Gastroesophageal sphincter (tissue), 4 donors: ENCODE measurements at regions not wholly inside any gene's neighbourhood (a gene's known extent, or its start where the extent isn't known, plus 50 kb on each side); places are given as distances from the start of the nearest gene placed in this dataset.

Experiments
- ATAC-seq: fragments of 150-250 bp; one replicate; pipeline ENCODE4 v1.9.1; 2016; ENCODE audit warnings: mild to moderate bottlenecking, moderate library complexity
- H3K27ac ChIP-seq, 4 donors: fragments of 200-600 bp; sonication (generic) in 3 of 4; 1 replicate in 3 of 4; 2 replicates in 1 of 4; pipeline ENCODE4 v1.5.1; 2016 to 2019
- H3K27me3 ChIP-seq: fragments of 200-600 bp; sonication (generic); one replicate; pipeline ENCODE4 v1.5.1; 2019
- H3K36me3 ChIP-seq, 2 donors: fragments of 200-600 bp; sonication (generic); one replicate each; pipeline ENCODE4 v1.5.1; 2019; ENCODE audit warnings: control low read depth in 1 of 2
- H3K4me1 ChIP-seq, 3 donors: fragments of 200-600 bp; sonication (generic); 1 replicate in 2 of 3; 2 replicates in 1 of 3; pipeline ENCODE4 v1.5.1; 2016 to 2019; ENCODE audit warnings: control low read depth in 2 of 3
- H3K4me3 ChIP-seq, 2 donors: fragments of 200-600 bp; sonication (generic); one replicate each; pipeline ENCODE4 v1.5.1; 2019; ENCODE audit warnings: mild to moderate bottlenecking in 1 of 2, moderate library complexity in 1 of 2
- H3K9me3 ChIP-seq, 3 donors: fragments of 200-600 bp; sonication (generic); one replicate each; pipeline ENCODE4 v1.5.1; 2017 to 2019; ENCODE audit warnings: control low read depth in 2 of 3
- EP300 ChIP-seq: sonication (generic); formaldehyde crosslinking; IDR thresholded peaks from one replicate; pipeline ENCODE4 v1.6.1; 2017; ENCODE audit warnings: antibody characterized with exemption, mild to moderate bottlenecking
- POLR2A ChIP-seq, 2 donors: fragments of 450-650 bp; IDR thresholded peaks; one replicate each; pipeline ENCODE4 v1.6.1; 2017; ENCODE audit warnings: antibody characterized with exemption in 2 of 2, mild to moderate bottlenecking in 2 of 2, moderate library complexity in 1 of 2
- POLR2AphosphoS5 ChIP-seq: sonication (generic); formaldehyde crosslinking; IDR thresholded peaks from one replicate; pipeline ENCODE4 v1.6.1; 2017; ENCODE audit warnings: antibody characterized with exemption
- WGBS, 2 donors: methylation state at CpG; one replicate each; pipeline ENCODE4 v1.1.5; 2018; ENCODE audit warnings: low coverage in 1 of 2; 5-methylcytosine and 5-hydroxymethylcytosine counted together
- TF ChIP-seq, protein P1 (sequence below), 4 experiments: fragments of 200-600 bp in 2 of 4; fragments of 450-650 bp in 2 of 4; sonication (generic) in 1 of 4; IDR thresholded peaks; one replicate each; pipeline ENCODE4 v1.5.1; 2017 to 2019; ENCODE audit warnings: antibody characterized with exemption in 4 of 4, mild to moderate bottlenecking in 2 of 4, moderate library complexity in 2 of 4

DNA sequence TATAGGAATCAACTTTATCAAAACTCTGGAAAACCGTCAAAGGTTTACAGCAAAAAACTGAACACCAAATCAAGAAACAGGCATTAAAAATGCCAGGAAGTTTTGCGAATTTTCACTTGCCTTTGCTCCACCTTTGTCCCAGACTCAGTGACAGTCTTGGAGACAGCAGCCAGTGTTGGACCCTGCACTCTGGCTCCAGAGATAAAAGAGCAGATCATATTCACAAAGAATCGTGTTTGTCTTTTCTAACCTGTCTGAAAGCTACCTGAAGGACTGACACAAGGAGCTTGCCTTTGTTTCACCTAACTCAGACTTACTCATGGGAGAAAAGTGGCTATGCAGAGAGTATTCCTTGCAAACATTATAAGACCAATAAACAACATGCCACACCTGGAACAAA is 74.0 kb upstream of the TCF12 start:
- Histone ChIP-seq H3K4me3 (no peak overlapping the region), H3K27me3 (no peaks in the 10 kb centered on the region), H3K27ac (no peak overlapping the region), H3K36me3 (peaks cover 0 to 4% of the 10 kb centered on the region in 2 donors), H3K9me3 (no peaks in the 10 kb centered on the region), H3K4me1 (no peaks in the 10 kb centered on the region)
- TF ChIP-seq EP300 (no peak), POLR2AphosphoS5 (no peak), POLR2A (IDR thresholded peaks at IDR 0.05) (no peak)
- TF ChIP-seq, protein P1, sequence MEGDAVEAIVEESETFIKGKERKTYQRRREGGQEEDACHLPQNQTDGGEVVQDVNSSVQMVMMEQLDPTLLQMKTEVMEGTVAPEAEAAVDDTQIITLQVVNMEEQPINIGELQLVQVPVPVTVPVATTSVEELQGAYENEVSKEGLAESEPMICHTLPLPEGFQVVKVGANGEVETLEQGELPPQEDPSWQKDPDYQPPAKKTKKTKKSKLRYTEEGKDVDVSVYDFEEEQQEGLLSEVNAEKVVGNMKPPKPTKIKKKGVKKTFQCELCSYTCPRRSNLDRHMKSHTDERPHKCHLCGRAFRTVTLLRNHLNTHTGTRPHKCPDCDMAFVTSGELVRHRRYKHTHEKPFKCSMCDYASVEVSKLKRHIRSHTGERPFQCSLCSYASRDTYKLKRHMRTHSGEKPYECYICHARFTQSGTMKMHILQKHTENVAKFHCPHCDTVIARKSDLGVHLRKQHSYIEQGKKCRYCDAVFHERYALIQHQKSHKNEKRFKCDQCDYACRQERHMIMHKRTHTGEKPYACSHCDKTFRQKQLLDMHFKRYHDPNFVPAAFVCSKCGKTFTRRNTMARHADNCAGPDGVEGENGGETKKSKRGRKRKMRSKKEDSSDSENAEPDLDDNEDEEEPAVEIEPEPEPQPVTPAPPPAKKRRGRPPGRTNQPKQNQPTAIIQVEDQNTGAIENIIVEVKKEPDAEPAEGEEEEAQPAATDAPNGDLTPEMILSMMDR (IDR thresholded peaks at IDR 0.05), result no peak
- 57 to 95% methylated on average over 1 to 3 of the region's 3 CpGs for WGBS, 2 donors
- ATAC-seq, result no peak

DNA sequence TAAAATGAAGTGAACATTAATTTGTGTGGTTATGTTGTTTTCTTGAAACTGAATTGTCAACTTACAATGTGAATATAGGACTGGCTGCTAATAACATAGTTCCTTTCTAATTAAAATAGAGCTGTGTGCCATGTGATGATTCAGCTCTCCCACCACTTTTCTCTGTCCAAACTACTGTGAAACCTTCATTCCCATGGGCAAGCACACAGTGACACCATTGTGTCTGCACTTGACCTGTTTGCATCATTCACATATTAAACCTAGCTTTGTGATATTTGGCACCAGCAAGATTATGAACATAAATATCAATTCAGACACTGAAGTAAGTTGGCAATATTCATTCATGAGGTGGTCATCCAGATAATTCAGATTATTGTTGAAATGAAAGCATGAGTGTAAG is 78.8 kb upstream of the TCF12 start:
- Histone ChIP-seq H3K4me3 (no peak overlapping the region), H3K27me3 (no peaks in the 10 kb centered on the region), H3K27ac (no peak overlapping the region), H3K9me3 (no peaks in the 10 kb centered on the region), H3K36me3 (no peaks in the 10 kb centered on the region), H3K4me1 (peaks cover 2 to 15% (median 3%) of the 10 kb centered on the region in 3 donors)
- ATAC-seq, result no peak
- TF ChIP-seq EP300 (no peak), POLR2AphosphoS5 (no peak), POLR2A (IDR thresholded peaks at IDR 0.05) (no peak)
- TF ChIP-seq, protein P1 (IDR thresholded peaks at IDR 0.05), result no peak

DNA sequence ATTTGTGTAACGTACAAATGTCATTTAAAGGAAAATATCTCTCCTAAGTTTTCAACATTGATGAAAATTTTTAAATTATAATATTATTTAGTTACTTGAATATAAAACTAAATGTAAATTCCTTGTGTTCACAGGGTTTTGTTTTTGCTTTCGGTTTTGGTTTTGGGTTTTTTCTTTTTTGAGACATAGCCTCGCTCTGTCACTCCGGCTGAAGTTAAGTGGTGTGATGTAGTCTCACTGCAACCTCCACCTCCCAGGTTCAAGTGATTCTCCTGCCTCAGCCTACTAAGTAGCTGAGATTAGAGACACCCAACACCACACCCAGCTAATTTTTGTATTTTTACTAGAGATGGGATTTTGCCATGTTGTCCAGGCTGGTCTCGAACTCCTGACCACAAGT is 79.3 kb upstream of the TCF12 start:
- Histone ChIP-seq H3K4me3 (no peak overlapping the region), H3K36me3 (no peaks in the 10 kb centered on the region), H3K9me3 (no peaks in the 10 kb centered on the region), H3K27ac (no peak overlapping the region), H3K4me1 (peaks cover 2 to 15% (median 3%) of the 10 kb centered on the region in 3 donors), H3K27me3 (no peaks in the 10 kb centered on the region)
- TF ChIP-seq EP300 (no peak), POLR2A (IDR thresholded peaks at IDR 0.05) (no peak), POLR2AphosphoS5 (no peak)
- TF ChIP-seq, protein P1 (IDR thresholded peaks at IDR 0.05), result no peak
- ATAC-seq, result no peak
- 72 to 73% methylated on average over 4 to 5 of the region's 5 CpGs for WGBS, 2 donors

DNA sequence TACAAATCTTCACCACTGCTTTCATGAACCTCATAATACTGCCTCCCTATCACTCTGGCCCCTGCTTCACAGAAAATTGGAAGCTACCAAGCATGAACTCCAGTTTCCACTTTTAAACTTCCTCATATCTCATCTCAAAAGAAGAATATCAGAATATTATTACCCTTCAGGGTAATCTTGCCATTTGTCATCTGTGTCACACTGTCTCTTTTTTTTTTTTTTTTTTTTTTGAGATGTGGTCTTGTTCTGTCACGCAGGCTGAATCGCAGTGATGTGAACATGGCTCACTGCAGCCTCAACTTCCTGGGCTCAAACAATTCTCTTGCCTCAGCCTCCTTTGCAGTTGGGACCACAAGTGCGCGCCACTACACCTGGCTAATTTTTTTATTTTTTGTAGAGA is 80.4 kb upstream of the TCF12 start:
- TF ChIP-seq POLR2AphosphoS5 (no peak), EP300 (no peak), POLR2A (IDR thresholded peaks at IDR 0.05) (no peak)
- TF ChIP-seq, protein P1 (IDR thresholded peaks at IDR 0.05), result no peak
- Histone ChIP-seq H3K4me3 (no peak overlapping the region), H3K9me3 (no peaks in the 10 kb centered on the region), H3K4me1 (peaks cover 2 to 20% (median 3%) of the 10 kb centered on the region in 3 donors), H3K27ac (no peak overlapping the region), H3K36me3 (no peaks in the 10 kb centered on the region), H3K27me3 (no peaks in the 10 kb centered on the region)
- 100% methylated on average over 1 to 2 of the region's 4 CpGs for WGBS, 2 donors
- no peak for ATAC-seq

DNA sequence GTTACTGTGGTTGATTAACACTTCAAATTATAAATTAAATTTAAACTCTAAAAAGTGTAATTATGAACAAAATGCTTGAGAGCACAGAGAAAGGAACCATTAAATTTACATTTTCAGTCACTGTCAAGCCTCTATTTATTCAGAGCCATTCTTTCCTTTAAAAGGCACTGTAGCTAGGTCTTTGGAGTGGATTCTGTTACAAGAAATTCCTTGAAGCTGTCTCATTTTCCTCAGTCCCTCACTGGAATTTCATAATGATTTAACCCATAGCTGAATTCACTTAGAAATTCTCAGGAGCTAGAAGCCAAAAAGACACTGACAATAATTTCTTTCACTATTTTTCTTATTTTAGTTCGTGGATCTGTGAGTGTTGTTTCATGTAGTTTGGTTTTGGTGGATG is 81.2 kb upstream of the TCF12 start:
- no peak for TF ChIP-seq EP300
- TF ChIP-seq POLR2AphosphoS5, result no peak
- TF ChIP-seq, protein P1 (IDR thresholded peaks at IDR 0.05), result no peak
- TF ChIP-seq POLR2A (IDR thresholded peaks at IDR 0.05), result no peak
- H3K4me1 ChIP-seq, result peaks cover 3 to 28% (median 5%) of the 10 kb centered on the region in 3 donors
- H3K27ac ChIP-seq, result no peak overlapping the region
- H3K9me3 ChIP-seq, result no peaks in the 10 kb centered on the region
- H3K4me3 ChIP-seq, result no peak overlapping the region
- H3K36me3 ChIP-seq, result no peaks in the 10 kb centered on the region
- no peaks in the 10 kb centered on the region for H3K27me3 ChIP-seq
- ATAC-seq, result no peak
- 71 to 72% methylated on average over 1 of the region's 1 CpG for WGBS, 2 donors
